ENCODE measurements at regions not wholly inside any gene's neighbourhood (a gene's known extent, or its start where the extent isn't known, plus 50 kb on each side); places are given as distances from the start of the nearest gene placed in this dataset.

DNA sequence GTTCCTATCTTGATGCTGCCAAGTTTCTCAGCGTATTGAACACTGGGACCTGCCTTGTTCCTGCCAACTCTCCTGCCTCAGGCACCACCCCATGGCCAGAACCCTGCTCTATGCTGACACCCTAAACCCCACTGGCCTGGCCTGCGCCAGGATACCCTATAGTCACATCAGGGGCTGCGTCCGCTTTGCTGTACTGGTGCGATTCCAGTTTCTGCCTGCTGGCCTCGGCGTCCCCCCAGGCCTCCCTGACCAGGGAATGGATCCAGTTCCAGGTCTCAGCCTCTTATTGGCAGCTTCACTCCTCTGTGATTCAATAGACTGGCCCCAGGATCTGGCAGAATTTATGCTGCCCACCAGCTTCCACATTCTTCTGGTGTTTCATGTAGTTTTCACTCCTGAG, 55.0 kb downstream of the GPR6 start:
- Mint-ChIP-seq H3K4me3 (no peak overlapping the region), H3K4me1 (ENCODE audit: low read depth) (no peaks in the 10 kb centered on the region), H3K36me3 (ENCODE audit: low read depth) (no peaks in the 10 kb centered on the region), H3K9me3 (no peaks in the 10 kb centered on the region), H3K27me3 (no peaks in the 10 kb centered on the region), H3K27ac (no peak overlapping the region)
- TF ChIP-seq, protein P1, sequence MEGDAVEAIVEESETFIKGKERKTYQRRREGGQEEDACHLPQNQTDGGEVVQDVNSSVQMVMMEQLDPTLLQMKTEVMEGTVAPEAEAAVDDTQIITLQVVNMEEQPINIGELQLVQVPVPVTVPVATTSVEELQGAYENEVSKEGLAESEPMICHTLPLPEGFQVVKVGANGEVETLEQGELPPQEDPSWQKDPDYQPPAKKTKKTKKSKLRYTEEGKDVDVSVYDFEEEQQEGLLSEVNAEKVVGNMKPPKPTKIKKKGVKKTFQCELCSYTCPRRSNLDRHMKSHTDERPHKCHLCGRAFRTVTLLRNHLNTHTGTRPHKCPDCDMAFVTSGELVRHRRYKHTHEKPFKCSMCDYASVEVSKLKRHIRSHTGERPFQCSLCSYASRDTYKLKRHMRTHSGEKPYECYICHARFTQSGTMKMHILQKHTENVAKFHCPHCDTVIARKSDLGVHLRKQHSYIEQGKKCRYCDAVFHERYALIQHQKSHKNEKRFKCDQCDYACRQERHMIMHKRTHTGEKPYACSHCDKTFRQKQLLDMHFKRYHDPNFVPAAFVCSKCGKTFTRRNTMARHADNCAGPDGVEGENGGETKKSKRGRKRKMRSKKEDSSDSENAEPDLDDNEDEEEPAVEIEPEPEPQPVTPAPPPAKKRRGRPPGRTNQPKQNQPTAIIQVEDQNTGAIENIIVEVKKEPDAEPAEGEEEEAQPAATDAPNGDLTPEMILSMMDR (IDR thresholded peaks at IDR 0.05): no peak
- Histone ChIP-seq H3K4me1 (ENCODE audit: insufficient read depth, low read length) (no peaks in the 10 kb centered on the region), H3K27me3 (ENCODE audit: control insufficient read depth in 1 of 2, insufficient read depth in 2 of 2, low read length in 2 of 2) (no peaks in the 10 kb centered on the region), H3K36me3 (ENCODE audit: insufficient read depth, low read length) (no peaks in the 10 kb centered on the region), H3K9me3 (ENCODE audit: control insufficient read depth in 1 of 2, insufficient read depth in 1 of 2, low read length in 2 of 2) (no peaks in the 10 kb centered on the region), H3K27ac (ENCODE audit: low read depth in 1 of 2, low read length in 2 of 2) (no peak overlapping the region), H3K4me3 (ENCODE audit: low read length) (no peak overlapping the region)
- ChIA-PET POLR2A (no interaction called here), CTCF (no interaction called here)
- ATAC-seq (ENCODE audit: poor library complexity) (no peak), DNase-seq (no peak)
- intact Hi-C loops (cut with DNase I, micrococcal nuclease): no loop called here

DNA sequence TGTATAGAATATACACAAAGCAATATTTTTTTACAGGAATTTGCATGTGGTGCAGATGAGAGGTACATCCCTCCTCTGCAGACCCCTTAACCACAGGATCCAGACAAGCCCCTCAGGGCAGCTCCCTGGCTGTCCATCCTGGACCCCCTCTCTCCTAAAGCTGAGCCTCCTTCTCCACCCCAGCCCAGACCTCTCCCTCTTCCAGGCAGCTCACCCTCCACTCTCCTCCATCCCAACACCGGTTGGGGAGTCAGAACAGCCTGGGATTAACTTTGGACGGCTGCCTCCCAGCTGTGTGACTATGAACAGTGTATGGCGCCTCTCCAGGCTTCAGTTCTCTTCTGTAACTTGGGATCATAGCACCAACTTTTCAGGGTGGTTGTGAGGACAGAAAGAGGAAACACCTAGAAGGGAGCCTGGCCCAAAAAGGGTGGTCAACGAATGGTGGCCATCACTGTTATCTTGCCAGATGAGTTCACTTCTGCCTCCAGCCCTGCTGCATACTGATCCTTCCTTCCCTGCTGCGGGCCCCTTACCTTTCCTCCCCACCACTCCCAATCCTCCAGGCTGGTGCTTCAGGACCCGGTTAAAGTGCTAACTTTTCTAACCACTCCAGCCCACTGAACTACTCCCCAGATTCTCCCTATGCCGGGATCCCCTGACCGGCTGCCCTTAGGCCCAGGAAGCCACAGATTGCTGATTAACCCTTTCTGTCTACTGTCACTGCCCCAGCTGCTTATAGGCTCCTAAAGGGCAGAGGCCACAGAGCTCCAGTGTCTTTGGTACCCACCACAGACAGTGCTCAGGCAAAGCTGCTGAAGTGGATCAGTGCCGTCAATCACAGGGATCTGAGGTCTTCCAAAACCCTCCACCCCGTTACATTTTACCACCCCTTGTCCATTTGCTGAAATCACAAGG, 55.9 kb downstream of the GPR6 start:
- no peak for DNase-seq
- Mint-ChIP-seq H3K9me3 (no peaks in the 10 kb centered on the region), H3K4me1 (ENCODE audit: low read depth) (no peaks in the 10 kb centered on the region), H3K27me3 (no peaks in the 10 kb centered on the region), H3K36me3 (ENCODE audit: low read depth) (no peaks in the 10 kb centered on the region), H3K4me3 (no peak overlapping the region), H3K27ac (no peak overlapping the region)
- CTCF ChIA-PET: no interaction called here
- no peaks in the 10 kb centered on the region for H3K9me3 ChIP-seq (ENCODE audit: control insufficient read depth in 1 of 2, insufficient read depth in 1 of 2, low read length in 2 of 2)
- H3K27ac ChIP-seq (ENCODE audit: low read depth in 1 of 2, low read length in 2 of 2): no peak overlapping the region
- intact Hi-C loops (cut with DNase I, micrococcal nuclease): no loop called here
- ATAC-seq (ENCODE audit: poor library complexity): no peak
- POLR2A ChIA-PET: interaction anchor here (0.5 kb wide), 1 partner anchor 1766 kb away, joined by 3 read pairs; no protein-coding TSS in a partner anchor
- H3K4me1 ChIP-seq (ENCODE audit: insufficient read depth, low read length): peaks cover 2% of the 10 kb centered on the region
- H3K4me3 ChIP-seq (ENCODE audit: low read length): no peak overlapping the region
- TF ChIP-seq, protein P1 (IDR thresholded peaks at IDR 0.05): no peak
- H3K36me3 ChIP-seq (ENCODE audit: insufficient read depth, low read length): no peaks in the 10 kb centered on the region
- H3K27me3 ChIP-seq (ENCODE audit: control insufficient read depth in 1 of 2, insufficient read depth in 2 of 2, low read length in 2 of 2): no peaks in the 10 kb centered on the region

DNA sequence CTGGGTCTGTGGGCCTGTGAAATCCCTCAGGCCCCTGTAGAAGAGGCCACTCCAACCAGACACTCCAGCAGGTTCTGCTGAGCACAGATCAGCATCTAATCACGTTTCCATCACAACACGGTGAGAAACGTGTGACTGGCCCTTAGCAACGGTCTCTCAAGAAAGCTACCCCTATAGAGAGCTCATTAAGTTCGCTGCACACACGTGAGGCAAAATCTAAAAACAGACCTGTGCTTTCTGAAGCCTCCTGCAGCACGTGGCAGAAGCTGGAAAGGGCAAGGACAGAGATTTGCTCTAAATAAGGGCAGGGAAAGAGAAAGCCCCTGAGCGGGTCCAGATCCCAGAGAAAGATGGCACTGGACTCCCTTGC, 56.5 kb downstream of the GPR6 start:
- intact Hi-C loops (cut with DNase I, micrococcal nuclease): loop anchor here (5.0 kb wide), 2 partner anchors 358 to 652 kb away; partner anchors contain the start of gene CD164 (in 1 of the 2)
- TF ChIP-seq, protein P1 (IDR thresholded peaks at IDR 0.05): no peak
- no peak for ATAC-seq (ENCODE audit: poor library complexity)

More for the DNA sequence above, 56.5 kb downstream of the GPR6 start:
- no peak overlapping the region for H3K4me3 Mint-ChIP-seq
- no peaks in the 10 kb centered on the region for H3K9me3 ChIP-seq (ENCODE audit: control insufficient read depth in 1 of 2, insufficient read depth in 1 of 2, low read length in 2 of 2)
- H3K4me1 ChIP-seq (ENCODE audit: insufficient read depth, low read length): peaks cover 8% of the 10 kb centered on the region
- peaks cover 6% of the 10 kb centered on the region for H3K4me1 Mint-ChIP-seq (ENCODE audit: low read depth)
- CTCF ChIA-PET: no interaction called here
- no peaks in the 10 kb centered on the region for H3K36me3 Mint-ChIP-seq (ENCODE audit: low read depth)
- no peak for DNase-seq
- H3K27ac Mint-ChIP-seq: no peak overlapping the region
- H3K27me3 ChIP-seq (ENCODE audit: control insufficient read depth in 1 of 2, insufficient read depth in 2 of 2, low read length in 2 of 2): no peaks in the 10 kb centered on the region
- H3K27ac ChIP-seq (ENCODE audit: low read depth in 1 of 2, low read length in 2 of 2): no peak overlapping the region
- H3K27me3 Mint-ChIP-seq: no peaks in the 10 kb centered on the region
- no peaks in the 10 kb centered on the region for H3K9me3 Mint-ChIP-seq
- no peak overlapping the region for H3K4me3 ChIP-seq (ENCODE audit: low read length)
- POLR2A ChIA-PET: no interaction called here
- H3K36me3 ChIP-seq (ENCODE audit: insufficient read depth, low read length): no peaks in the 10 kb centered on the region
